HG03442 (cell line): ENCODE measurements at regions not wholly inside any gene's neighbourhood (a gene's known extent, or its start where the extent isn't known, plus 50 kb on each side); places are given as distances from the start of the nearest gene placed in this dataset.

ENCODE experiments used
- ATAC-seq: cut with Tn5 transposase; IDR thresholded peaks from one replicate; pipeline ENCODE4 v1.9.1; 2021; ENCODE audit warnings: mild to moderate bottlenecking, moderate library complexity; ENCODE audit not compliant: unreplicated experiment

DNA sequence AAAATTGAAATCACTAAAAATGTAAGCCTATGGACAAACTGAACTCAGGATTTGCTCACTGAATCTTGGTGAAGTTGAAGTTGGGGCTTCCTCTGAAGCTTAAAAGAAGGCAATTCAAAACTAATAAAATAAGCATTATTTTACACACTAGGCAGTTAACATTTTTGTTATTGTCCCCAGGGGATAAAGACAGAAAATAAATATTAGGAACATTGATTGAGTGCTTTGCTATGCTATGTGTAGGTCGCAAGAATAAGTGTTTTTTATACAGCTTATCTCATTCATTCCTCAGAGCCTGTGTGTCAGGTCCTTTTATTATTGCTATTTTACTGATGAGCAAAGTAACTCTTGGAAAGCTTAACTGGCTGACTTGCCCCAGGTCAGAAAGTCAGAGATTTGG lies 82.2 kb downstream of the ZNF608 start:
- ATAC-seq, result no peak

DNA sequence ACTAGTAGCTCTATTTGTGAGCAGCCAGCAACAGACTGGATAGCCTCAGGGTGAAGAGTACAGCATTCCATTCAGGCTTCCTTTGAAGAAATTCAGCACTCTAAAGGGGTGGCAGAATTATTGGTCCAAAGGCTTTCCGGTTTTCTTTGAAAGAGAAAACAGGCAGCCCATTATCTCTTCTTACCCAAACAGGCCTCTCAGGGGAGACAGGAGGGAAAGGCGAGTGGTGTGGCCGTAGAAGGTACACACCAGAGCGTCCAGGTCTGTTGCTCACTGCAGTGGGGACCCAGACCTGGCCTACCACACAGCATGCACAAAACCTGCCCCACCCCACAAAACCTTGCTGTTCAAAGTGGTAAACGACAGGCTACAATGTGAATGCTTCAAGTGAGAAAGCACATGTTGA lies 83.3 kb downstream of the ZNF608 start:
- ATAC-seq, result no peak

GRCh38 chr5:124662181-124662781 lies 84.2 kb downstream of the ZNF608 start:
- ATAC-seq, result no peak

GRCh38 chr5:124661317-124662141 lies 84.9 kb downstream of the ZNF608 start:
- ATAC-seq, result no peak

- no peak for ATAC-seq
Measured at GRCh38 chr5:124660229-124661093, 86.0 kb downstream of the ZNF608 start.

GRCh38 chr5:124659798-124660197 lies 86.6 kb downstream of the ZNF608 start:
- no peak for ATAC-seq

- ATAC-seq, result no peak
Measured at GRCh38 chr5:124658867-124659557, 87.4 kb downstream of the ZNF608 start.

DNA sequence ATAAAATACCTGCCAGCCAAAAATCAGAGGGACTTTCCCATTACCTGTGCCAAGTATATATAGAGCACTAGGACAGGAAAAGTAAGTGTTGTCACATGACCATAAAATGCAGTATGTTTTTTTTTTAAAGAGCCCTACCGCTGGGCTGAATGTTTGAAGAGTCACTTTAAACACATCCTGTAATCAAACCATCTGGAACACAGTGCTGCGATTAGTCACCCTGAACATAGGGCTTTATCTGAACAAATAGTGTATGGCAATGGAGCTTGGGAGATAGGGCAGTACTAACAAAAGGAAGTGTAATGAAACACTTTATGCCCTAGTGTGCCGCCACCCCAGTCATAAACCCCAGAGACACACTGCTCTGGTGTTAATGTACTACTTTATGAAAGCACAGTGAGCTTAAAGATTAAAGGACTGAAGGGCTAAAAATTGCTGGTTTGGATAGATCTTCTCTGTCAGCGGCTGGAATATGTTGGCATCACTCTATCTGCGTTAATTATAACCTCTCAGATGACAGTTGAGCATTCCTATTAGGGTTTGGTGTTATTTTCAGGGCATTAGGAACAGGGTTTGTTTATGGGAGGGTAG lies 90.4 kb downstream of the ZNF608 start:
- ATAC-seq, result no peak

DNA sequence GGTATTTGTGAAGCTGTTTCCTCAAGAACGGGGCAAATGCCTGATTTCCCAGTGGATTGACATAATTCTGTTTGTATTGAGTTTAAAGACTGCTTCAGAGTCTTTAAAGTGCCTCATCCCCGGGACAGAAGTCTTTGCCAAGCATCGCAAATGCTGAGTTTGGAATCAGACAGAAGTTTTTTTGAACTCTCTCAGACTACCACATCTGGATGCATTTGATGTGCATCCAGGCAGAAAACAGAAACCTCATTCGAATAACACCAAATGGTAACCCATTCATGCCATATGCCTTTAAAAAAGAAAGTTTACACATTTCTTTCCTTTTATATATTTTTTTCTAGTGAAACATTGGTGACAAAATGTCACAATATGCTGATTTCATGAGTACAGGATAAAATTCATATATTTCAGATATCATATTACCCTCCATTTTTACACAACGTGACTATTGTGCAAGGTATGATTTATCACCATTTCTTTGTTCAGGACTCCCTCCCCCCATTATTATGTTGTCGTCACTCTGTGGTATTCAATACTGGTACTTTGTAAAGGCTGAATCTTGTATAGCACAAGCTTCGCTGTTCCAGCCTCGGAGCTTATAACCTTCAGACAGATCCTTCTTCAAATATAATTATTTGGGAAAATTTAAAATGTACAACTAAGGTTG lies 91.1 kb downstream of the ZNF608 start:
- ATAC-seq, result no peak

GRCh38 chr5:124654418-124654817 lies 92.0 kb downstream of the ZNF608 start:
- ATAC-seq, result no peak

GRCh38 chr5:124653666-124654065 lies 92.8 kb downstream of the ZNF608 start:
- no peak for ATAC-seq

DNA sequence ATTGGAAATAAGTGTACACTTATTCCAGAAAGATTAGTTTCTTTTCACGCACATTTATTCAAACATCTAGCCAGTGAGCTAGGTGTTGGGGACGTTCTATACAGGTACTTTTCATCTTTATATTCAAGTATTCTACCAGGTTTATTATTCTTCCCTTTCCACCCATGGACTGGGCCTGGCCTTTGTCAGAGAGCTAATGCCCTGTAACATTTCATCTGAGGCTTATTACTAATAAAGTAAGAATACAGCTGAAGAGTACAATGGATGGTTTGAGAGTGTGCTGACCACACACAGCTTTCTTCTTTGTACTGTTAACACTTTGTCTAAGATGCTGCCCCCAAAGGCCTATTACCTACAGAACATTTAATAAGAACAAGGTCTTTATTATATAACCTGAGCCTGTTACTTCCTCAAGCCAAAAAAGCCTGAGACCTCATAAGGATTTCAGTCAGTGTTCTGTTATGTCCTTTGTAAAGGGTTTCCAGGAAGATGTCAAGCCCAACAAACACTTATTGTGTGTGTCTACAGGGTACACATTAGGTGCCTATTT lies 93.5 kb downstream of the ZNF608 start:
- no peak for ATAC-seq

GRCh38 chr5:124652514-124652819 lies 94.0 kb downstream of the ZNF608 start:
- ATAC-seq, result no peak

GRCh38 chr5:124651663-124652513 lies 94.6 kb downstream of the ZNF608 start:
- ATAC-seq, result peak; percentile 37

GRCh38 chr5:124650951-124651662 lies 95.3 kb downstream of the ZNF608 start:
- ATAC-seq, result no peak

- ATAC-seq, result peak; percentile 54
Measured at GRCh38 chr5:124650147-124650561, 96.3 kb downstream of the ZNF608 start.

DNA sequence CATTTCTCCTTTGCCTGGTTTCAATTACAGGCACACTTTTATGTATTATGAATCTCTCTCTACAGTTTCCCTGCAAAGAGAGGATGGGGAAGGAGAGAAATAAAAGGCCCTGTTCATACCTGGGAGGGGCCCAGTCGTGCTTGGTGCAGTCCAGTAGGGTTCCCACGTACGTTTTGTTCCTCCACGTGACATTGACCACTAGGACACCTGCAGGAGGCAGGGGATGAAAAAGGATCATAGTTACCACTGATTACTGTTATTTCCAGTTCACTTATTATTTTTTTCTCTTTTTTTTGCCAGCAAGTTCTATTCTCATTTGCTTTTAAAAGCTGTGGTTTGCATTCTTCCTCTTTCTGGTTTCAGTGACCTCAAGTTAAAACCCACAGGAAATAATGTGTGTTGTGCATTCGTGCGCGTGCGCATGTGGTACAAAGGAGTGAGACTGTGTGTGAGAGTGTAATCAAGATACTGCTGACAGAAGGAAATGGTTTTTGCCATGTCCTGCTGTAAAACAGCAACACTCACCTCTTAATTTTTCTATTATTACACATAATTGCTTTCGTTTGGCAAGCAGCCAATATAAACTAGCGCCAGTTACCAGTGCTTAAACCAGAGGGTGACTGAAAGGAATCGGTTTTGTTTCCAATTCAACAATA lies 96.8 kb downstream of the ZNF608 start:
- peak; percentile 63 for ATAC-seq
